OCI-LY3 (cell line): ENCODE measurements at regions not wholly inside any gene's neighbourhood (a gene's known extent, or its start where the extent isn't known, plus 50 kb on each side); places are given as distances from the start of the nearest gene placed in this dataset.
A peak's percentile ranks its signal among the peaks of the same experiment; 100 is the strongest.

Experiments
- H2AFZ ChIP-seq: fragments of 200-600, 300-600 bp; shearing (Covaris generic); 2 replicates; pipeline ENCODE4 v1.6.0; 2014; ENCODE audit warnings: antibody characterized with exemption, low read depth, low read length
- H3K27ac ChIP-seq: fragments of 200-600, 300-600 bp; sonication (generic); 2 replicates; pipeline ENCODE4 v1.5.1; 2014; ENCODE audit warnings: mild to moderate bottlenecking, low read length, moderate library complexity, mixed read lengths
- H3K27me3 ChIP-seq: fragments of 200-600, 300-600 bp; sonication (generic); 2 replicates; pipeline ENCODE4 v1.6.1; 2014; ENCODE audit warnings: low read depth, low read length, mixed read lengths
- H3K36me3 ChIP-seq: fragments of 200-600, 300-600 bp; sonication (generic); replicated peaks from 2 replicates; pipeline ENCODE3; 2014; ENCODE audit warnings: low read depth, low read length, mixed read lengths
- H3K4me1 ChIP-seq: fragments of 300-600, 200-600 bp; sonication (generic); 2 replicates; pipeline ENCODE4 v1.6.1; 2014; ENCODE audit warnings: low read length, mixed read lengths
- H3K4me2 ChIP-seq: fragments of 200-600, 300-600 bp; sonication (generic); 2 replicates; pipeline ENCODE4 v1.6.1; 2014; ENCODE audit warnings: low read length, mixed read lengths
- H3K4me3 ChIP-seq: fragments of 300-600, 200-600 bp; sonication (generic); 2 replicates; pipeline ENCODE4 v1.5.1; 2014; ENCODE audit warnings: antibody characterized with exemption, mild to moderate bottlenecking, low read length, moderate library complexity
- H3K79me2 ChIP-seq: fragments of 300-600, 200-600 bp; shearing (Covaris generic); 2 replicates; pipeline ENCODE4 v1.6.1; 2014; ENCODE audit warnings: mild to moderate bottlenecking, low read length, mixed read lengths
- H3K9ac ChIP-seq: fragments of 300-600, 200-600 bp; shearing (Covaris generic); 2 replicates; pipeline ENCODE4 v1.6.0; 2014; ENCODE audit warnings: mild to moderate bottlenecking, low read length, moderate library complexity
- H3K9me3 ChIP-seq: fragments of 200-600, 300-600 bp; shearing (Covaris generic); 2 replicates; pipeline ENCODE4 v1.6.1; 2014; ENCODE audit warnings: low read length, mixed read lengths; ENCODE audit not compliant: insufficient read depth
- H4K20me1 ChIP-seq: fragments of 200-600, 300-600 bp; sonication (generic); 2 replicates; pipeline ENCODE4 v1.6.1; 2016; ENCODE audit warnings: low read length, mixed read lengths; ENCODE audit not compliant: insufficient read depth
- CTCF ChIP-seq: fragments of 200-600, 300-600 bp; sonication (generic); IDR thresholded peaks from 2 replicates; pipeline ENCODE4 v1.5.1; 2014; ENCODE audit warnings: antibody characterized with exemption, low read length, low read depth
- EZH2phosphoT487 ChIP-seq: fragments of 200-600 bp; shearing (Covaris generic); IDR thresholded peaks from 2 replicates; pipeline ENCODE4 v1.6.1; 2018; ENCODE audit warnings: antibody characterized with exemption, mixed run types, low read depth

- no peak for TF ChIP-seq CTCF
- no peak for TF ChIP-seq EZH2phosphoT487
Observed at GRCh38 chr13:48181482-48182145, 51.4 kb upstream of the ITM2B start.

GRCh38 chr13:48178126-48178525 is 54.9 kb upstream of the ITM2B start:
- Histone ChIP-seq H3K9me3 (no peaks in the 10 kb centered on the region), H3K79me2 (no peaks in the 10 kb centered on the region), H3K27me3 (peaks cover 34% of the 10 kb centered on the region), H3K4me2 (no peak overlapping the region), H4K20me1 (no peaks in the 10 kb centered on the region), H2AFZ (no peak overlapping the region), H3K27ac (no peak overlapping the region), H3K9ac (no peak overlapping the region), H3K36me3 (no peaks in the 10 kb centered on the region), H3K4me3 (no peak overlapping the region), H3K4me1 (peaks cover 28% of the 10 kb centered on the region)
- TF ChIP-seq EZH2phosphoT487: no peak
- TF ChIP-seq CTCF: no peak

More at GRCh38 chr13:48181482-48182145, 51.4 kb upstream of the ITM2B start:
- no peak overlapping the region for H3K9ac ChIP-seq
- no peaks in the 10 kb centered on the region for H4K20me1 ChIP-seq
- H3K27me3 ChIP-seq: peaks cover 40% of the 10 kb centered on the region
- H2AFZ ChIP-seq: no peak overlapping the region
- no peaks in the 10 kb centered on the region for H3K79me2 ChIP-seq
- H3K9me3 ChIP-seq: no peaks in the 10 kb centered on the region
- no peak overlapping the region; the same call in 1 of the 2 replicates for H3K27ac ChIP-seq
- H3K36me3 ChIP-seq: no peaks in the 10 kb centered on the region
- peak overlapping the region; percentile 80 for H3K4me2 ChIP-seq
- H3K4me3 ChIP-seq: peak overlapping the region; percentile 57
- H3K4me1 ChIP-seq: peaks cover 58% of the 10 kb centered on the region

- H3K9ac ChIP-seq: no peak overlapping the region
- TF ChIP-seq CTCF: no peak
- no peak for TF ChIP-seq EZH2phosphoT487
- H3K36me3 ChIP-seq: no peaks in the 10 kb centered on the region
- H3K4me2 ChIP-seq: no peak overlapping the region
- H3K9me3 ChIP-seq: no peaks in the 10 kb centered on the region
- H4K20me1 ChIP-seq: no peaks in the 10 kb centered on the region
- H3K27ac ChIP-seq: no peak overlapping the region
- H2AFZ ChIP-seq: no peak overlapping the region
- peaks cover 26% of the 10 kb centered on the region for H3K27me3 ChIP-seq
- no peaks in the 10 kb centered on the region for H3K79me2 ChIP-seq
- peaks cover 16% of the 10 kb centered on the region for H3K4me1 ChIP-seq
- no peak overlapping the region for H3K4me3 ChIP-seq
Observed at GRCh38 chr13:48176781-48177180, 56.2 kb upstream of the ITM2B start.

- Histone ChIP-seq H3K4me2 (no peak overlapping the region), H3K9me3 (no peaks in the 10 kb centered on the region), H4K20me1 (no peaks in the 10 kb centered on the region), H3K27ac (no peak overlapping the region), H2AFZ (no peak overlapping the region), H3K4me3 (no peak overlapping the region), H3K79me2 (no peaks in the 10 kb centered on the region), H3K27me3 (peaks cover 21% of the 10 kb centered on the region), H3K9ac (no peak overlapping the region), H3K36me3 (no peaks in the 10 kb centered on the region), H3K4me1 (peaks cover 5% of the 10 kb centered on the region)
- TF ChIP-seq CTCF: no peak
- TF ChIP-seq EZH2phosphoT487: no peak
Observed at GRCh38 chr13:48175185-48175584, 57.8 kb upstream of the ITM2B start.
